A673 (cell line): ENCODE measurements at regions not wholly inside any gene's neighbourhood (a gene's known extent, or its start where the extent isn't known, plus 50 kb on each side); places are given as distances from the start of the nearest gene placed in this dataset.

Source experiments
- CTCF ChIP-seq: fragments of 300-800, 200-600 bp; sonication (generic); conservative IDR thresholded peaks from 2 replicates; pipeline ENCODE4 v1.5.1; 2017; ENCODE audit warnings: low read depth, mild to moderate bottlenecking, antibody characterized with exemption, low read length, moderate library complexity, mixed read lengths
- EZH2 ChIP-seq: fragments of 200-600 bp; sonication (generic); IDR thresholded peaks from 2 replicates; pipeline ENCODE4 v1.6.1; 2017; ENCODE audit warnings: borderline replicate concordance, low read depth, mild to moderate bottlenecking, mixed read lengths, antibody characterized with exemption, low read length; ENCODE audit not compliant: poor library complexity, severe bottlenecking

GRCh38 chr10:62732841-62733653 is 71.5 kb upstream of the ADO start:
- no peak for TF ChIP-seq CTCF
- no peak for TF ChIP-seq EZH2
